GM18858 (cell line): ENCODE measurements at regions not wholly inside any gene's neighbourhood (a gene's known extent, or its start where the extent isn't known, plus 50 kb on each side); places are given as distances from the start of the nearest gene placed in this dataset.
"Not testable (repeated sequence)": the region's sequence is repeated elsewhere in the genome, so short reads cannot be mapped to it uniquely, and the experiment has no call there.

Source experiments
- ATAC-seq: cut with Tn5 transposase; IDR thresholded peaks from one replicate; pipeline ENCODE4 v1.9.1; 2021; ENCODE audit not compliant: unreplicated experiment

GRCh38 chr2:56510610-56511009 is 326.8 kb downstream of the CCDC85A start:
- ATAC-seq: no peak

- no peak for ATAC-seq
These were observed 331.6 kb downstream of the CCDC85A start for GRCh38 chr2:56515399-56515798.

GRCh38 chr2:56519806-56520205 is 336.0 kb downstream of the CCDC85A start:
- ATAC-seq: no peak

GRCh38 chr2:56522605-56523089 is 338.9 kb downstream of the CCDC85A start:
- no peak for ATAC-seq

GRCh38 chr2:56523816-56524215 is 340.0 kb downstream of the CCDC85A start:
- ATAC-seq: no peak

- ATAC-seq: no peak
These were observed 348.1 kb downstream of the CCDC85A start for GRCh38 chr2:56531668-56532420.

- no peak for ATAC-seq
These were observed 350.5 kb downstream of the CCDC85A start for GRCh38 chr2:56534321-56534720.

GRCh38 chr2:56537756-56538155 is 354.0 kb downstream of the CCDC85A start:
- ATAC-seq: no peak

- ATAC-seq: no peak
These were observed 355.8 kb downstream of the CCDC85A start for GRCh38 chr2:56539618-56540017.

- ATAC-seq: no peak
These were observed 356.7 kb downstream of the CCDC85A start for GRCh38 chr2:56540467-56540866.

GRCh38 chr2:56540916-56541315 is 357.1 kb downstream of the CCDC85A start:
- no peak for ATAC-seq

GRCh38 chr2:56542213-56542612 is 358.4 kb downstream of the CCDC85A start:
- no peak for ATAC-seq

GRCh38 chr2:56565143-56565542 is 381.4 kb downstream of the CCDC85A start:
- ATAC-seq: no peak

- no peak for ATAC-seq
These were observed 387.3 kb downstream of the CCDC85A start for GRCh38 chr2:56571074-56571473.

GRCh38 chr2:56576001-56576400 is 392.2 kb downstream of the CCDC85A start:
- ATAC-seq: no peak

GRCh38 chr2:56580242-56580641 is 396.5 kb downstream of the CCDC85A start:
- no peak for ATAC-seq

- ATAC-seq: no peak
These were observed 398.8 kb downstream of the CCDC85A start for GRCh38 chr2:56582570-56582969.

- no peak for ATAC-seq
These were observed 400.1 kb downstream of the CCDC85A start for GRCh38 chr2:56583796-56584315.

- no peak for ATAC-seq
These were observed 403.7 kb downstream of the CCDC85A start for GRCh38 chr2:56587456-56587855.

- no peak for ATAC-seq
These were observed 405.4 kb downstream of the CCDC85A start for GRCh38 chr2:56589194-56589593.

- ATAC-seq: no peak
These were observed 406.0 kb downstream of the CCDC85A start for GRCh38 chr2:56589835-56590234.

GRCh38 chr2:56590611-56591010 is 406.8 kb downstream of the CCDC85A start:
- no peak for ATAC-seq

- ATAC-seq: not testable (repeated sequence)
These were observed 422.3 kb downstream of the CCDC85A start for GRCh38 chr2:56606086-56606485.
